ENCODE measurements at regions not wholly inside any gene's neighbourhood (a gene's known extent, or its start where the extent isn't known, plus 50 kb on each side); places are given as distances from the start of the nearest gene placed in this dataset.
"Not testable (repeated sequence)": the region's sequence is repeated elsewhere in the genome, so short reads cannot be mapped to it uniquely, and the experiment has no call there.

GRCh38 chr12:131231032-131231980 lies 277.6 kb downstream of the ADGRD1 start:
- ATAC-seq = no peak
- Mint-ChIP-seq H3K4me3 (no peak overlapping the region), H3K27me3 (peaks cover 8% of the 10 kb centered on the region), H3K9me3 (no peaks in the 10 kb centered on the region), H3K4me1 (peaks cover 4% of the 10 kb centered on the region), H3K27ac (no peak overlapping the region), H3K36me3 (ENCODE audit: low read depth) (no peaks in the 10 kb centered on the region)
- DNase-seq = no peak

GRCh38 chr12:131232036-131232435 lies 278.3 kb downstream of the ADGRD1 start:
- H3K4me1 Mint-ChIP-seq = peaks cover 4% of the 10 kb centered on the region
- H3K36me3 Mint-ChIP-seq (ENCODE audit: low read depth) = no peaks in the 10 kb centered on the region
- no peaks in the 10 kb centered on the region for H3K9me3 Mint-ChIP-seq
- ATAC-seq = no peak
- H3K4me3 Mint-ChIP-seq = no peak overlapping the region
- no peak overlapping the region for H3K27ac Mint-ChIP-seq
- H3K27me3 Mint-ChIP-seq = peaks cover 8% of the 10 kb centered on the region
- no peak for DNase-seq

- H3K4me3 Mint-ChIP-seq; H3K27ac Mint-ChIP-seq; H3K27me3 Mint-ChIP-seq; H3K36me3 Mint-ChIP-seq (ENCODE audit: low read depth); ATAC-seq; DNase-seq; H3K9me3 Mint-ChIP-seq; H3K4me1 Mint-ChIP-seq: not testable (repeated sequence)
Measured at GRCh38 chr12:131232872-131233271, 279.2 kb downstream of the ADGRD1 start.

- not testable (repeated sequence) for ATAC-seq; H3K4me1 Mint-ChIP-seq; H3K27me3 Mint-ChIP-seq; DNase-seq; H3K27ac Mint-ChIP-seq; H3K9me3 Mint-ChIP-seq; H3K4me3 Mint-ChIP-seq; H3K36me3 Mint-ChIP-seq (ENCODE audit: low read depth)
Measured at GRCh38 chr12:131233850-131234789, 280.4 kb downstream of the ADGRD1 start.

DNA sequence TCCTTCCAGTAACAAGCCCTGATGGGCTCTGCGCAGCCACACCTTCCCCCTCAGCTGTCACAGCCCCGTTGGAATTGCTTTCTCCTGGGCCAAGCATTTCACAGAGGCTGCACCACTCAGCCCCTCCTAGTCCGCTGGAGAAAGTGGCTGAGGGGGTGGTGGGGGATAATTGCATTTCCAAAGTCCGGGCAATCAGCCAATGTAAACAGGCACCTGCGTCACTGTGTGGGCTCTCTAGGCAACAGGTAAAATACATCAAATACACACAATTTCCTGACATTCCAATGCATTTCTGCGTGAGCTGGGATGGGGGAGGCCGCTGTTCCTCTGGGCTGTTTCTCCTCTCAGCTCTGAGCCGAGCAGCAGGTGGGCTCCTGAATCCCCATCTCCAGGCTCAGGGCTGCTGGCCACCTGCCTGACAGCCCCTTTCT lies 281.1 kb downstream of the ADGRD1 start:
- ATAC-seq; H3K27ac Mint-ChIP-seq; H3K9me3 Mint-ChIP-seq; DNase-seq; H3K36me3 Mint-ChIP-seq (ENCODE audit: low read depth); H3K4me3 Mint-ChIP-seq; H3K27me3 Mint-ChIP-seq: not testable (repeated sequence)
- peaks cover 12% of the 10 kb centered on the region for H3K4me1 Mint-ChIP-seq

DNA sequence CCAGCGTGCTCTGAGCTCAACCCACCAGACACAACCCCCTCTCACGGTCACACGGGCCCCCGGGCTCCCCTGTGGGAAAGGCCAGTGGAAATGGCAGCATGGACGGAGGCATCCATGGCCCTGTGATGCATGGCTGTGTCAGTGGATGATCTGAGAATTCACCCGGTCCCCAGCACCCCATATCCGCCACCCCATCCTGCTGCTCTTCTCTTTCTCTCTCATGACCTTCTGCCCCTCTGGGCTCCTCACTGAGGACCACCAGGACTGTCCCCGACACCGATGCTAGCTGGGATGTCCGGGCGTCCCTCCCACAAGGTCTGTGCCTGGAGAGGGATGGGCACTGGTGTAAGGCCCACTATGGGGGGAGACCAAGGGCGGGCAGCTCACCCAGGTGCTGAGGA lies 282.2 kb downstream of the ADGRD1 start:
- Mint-ChIP-seq H3K4me1 (peaks cover 13% of the 10 kb centered on the region), H3K27ac (no peak overlapping the region), H3K4me3 (no peak overlapping the region), H3K27me3 (peaks cover 4% of the 10 kb centered on the region), H3K9me3 (no peaks in the 10 kb centered on the region), H3K36me3 (ENCODE audit: low read depth) (no peaks in the 10 kb centered on the region)
- ATAC-seq (no peak), DNase-seq (no peak)

DNA sequence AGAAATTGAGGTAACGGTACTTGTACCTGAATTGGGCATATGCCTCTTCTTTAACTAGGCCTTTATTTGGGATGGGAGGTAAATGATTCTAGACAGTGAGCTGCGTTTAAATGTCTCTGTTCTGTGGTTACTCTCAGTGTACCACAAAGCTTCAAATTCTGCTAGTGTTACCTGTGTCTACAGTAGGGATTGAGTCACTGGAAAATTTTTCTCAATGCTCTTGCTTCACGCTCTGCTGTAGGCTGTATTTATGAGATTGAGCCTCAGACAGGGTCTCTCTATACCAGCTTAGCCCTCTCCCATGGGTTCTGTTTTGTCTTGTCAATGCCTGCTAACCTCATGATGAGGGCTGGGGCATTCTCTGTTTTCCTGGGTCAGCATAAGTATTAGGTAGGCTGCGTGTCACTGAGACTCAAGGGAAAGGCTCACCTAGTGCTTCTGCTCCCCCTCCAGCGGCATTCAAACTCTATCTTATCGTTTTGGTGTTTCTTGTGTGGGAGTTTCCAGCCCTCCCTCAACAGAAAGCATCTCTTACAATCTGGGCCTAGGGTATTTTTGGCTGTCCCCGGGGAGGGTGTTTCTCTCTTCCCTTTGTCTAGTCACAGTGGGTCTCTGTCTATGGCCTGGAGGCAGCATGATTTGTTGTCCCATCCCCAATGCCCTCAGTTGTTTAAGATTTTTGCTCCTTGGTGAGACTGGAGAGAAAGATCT lies 285.8 kb downstream of the ADGRD1 start:
- Mint-ChIP-seq H3K9me3 (peaks cover 8% of the 10 kb centered on the region), H3K36me3 (ENCODE audit: low read depth) (no peaks in the 10 kb centered on the region), H3K4me1 (peaks cover 9% of the 10 kb centered on the region), H3K27ac (no peak overlapping the region), H3K27me3 (no peaks in the 10 kb centered on the region), H3K4me3 (no peak overlapping the region)
- ATAC-seq (peak; percentile 82), DNase-seq (no peak)

- ATAC-seq (no peak), DNase-seq (no peak)
- Mint-ChIP-seq H3K9me3 (peaks cover 8% of the 10 kb centered on the region), H3K27ac (no peak overlapping the region), H3K27me3 (no peaks in the 10 kb centered on the region), H3K36me3 (ENCODE audit: low read depth) (no peaks in the 10 kb centered on the region), H3K4me1 (peaks cover 9% of the 10 kb centered on the region), H3K4me3 (no peak overlapping the region)
Measured at GRCh38 chr12:131241517-131241916, 287.8 kb downstream of the ADGRD1 start.

DNA sequence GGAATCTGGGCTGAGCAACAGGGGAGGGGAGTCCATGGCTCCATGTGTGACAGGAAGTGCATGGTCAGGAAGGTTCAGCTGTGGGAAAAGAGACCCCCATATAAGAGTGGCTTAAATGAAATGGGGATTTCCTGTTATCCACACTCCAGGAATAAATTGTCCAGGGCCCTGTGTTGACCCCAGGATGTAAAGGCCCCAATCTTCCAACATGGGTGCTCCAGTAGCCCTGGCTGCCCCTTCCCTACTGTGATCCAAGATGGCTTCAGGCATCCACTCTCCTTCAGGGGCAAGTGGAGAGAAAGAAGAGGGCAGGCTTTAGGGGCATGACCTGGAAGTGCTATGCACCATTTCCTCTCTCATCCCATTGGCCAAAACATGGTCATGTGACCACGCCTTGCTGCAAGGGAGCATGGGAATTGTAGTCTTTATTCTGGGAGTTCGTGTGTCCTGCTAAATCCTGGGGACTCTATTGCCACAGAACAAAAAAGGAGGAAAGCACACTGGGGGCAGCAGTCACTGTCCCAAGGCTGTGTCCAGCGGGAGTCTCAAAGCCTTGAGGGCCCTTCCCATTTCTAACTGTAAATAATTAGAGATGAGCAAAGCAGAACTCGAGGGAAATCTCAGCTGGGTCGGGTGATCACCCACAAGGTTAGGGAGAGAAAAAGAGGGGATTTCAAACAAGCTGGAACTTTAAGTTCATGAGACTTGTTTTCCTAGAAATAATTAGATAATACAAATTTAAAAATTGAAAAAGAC lies 289.2 kb downstream of the ADGRD1 start:
- H3K9me3 Mint-ChIP-seq = peaks cover 8% of the 10 kb centered on the region
- no peak for DNase-seq
- H3K36me3 Mint-ChIP-seq (ENCODE audit: low read depth) = no peaks in the 10 kb centered on the region
- H3K27ac Mint-ChIP-seq = no peak overlapping the region
- no peak for ATAC-seq
- H3K4me3 Mint-ChIP-seq = no peak overlapping the region
- no peaks in the 10 kb centered on the region for H3K27me3 Mint-ChIP-seq
- peaks cover 9% of the 10 kb centered on the region for H3K4me1 Mint-ChIP-seq

GRCh38 chr12:131244157-131244688 lies 290.5 kb downstream of the ADGRD1 start:
- not testable (repeated sequence) for H3K4me1 Mint-ChIP-seq; ATAC-seq; H3K9me3 Mint-ChIP-seq; H3K27me3 Mint-ChIP-seq; H3K27ac Mint-ChIP-seq; DNase-seq; H3K36me3 Mint-ChIP-seq (ENCODE audit: low read depth); H3K4me3 Mint-ChIP-seq

DNA sequence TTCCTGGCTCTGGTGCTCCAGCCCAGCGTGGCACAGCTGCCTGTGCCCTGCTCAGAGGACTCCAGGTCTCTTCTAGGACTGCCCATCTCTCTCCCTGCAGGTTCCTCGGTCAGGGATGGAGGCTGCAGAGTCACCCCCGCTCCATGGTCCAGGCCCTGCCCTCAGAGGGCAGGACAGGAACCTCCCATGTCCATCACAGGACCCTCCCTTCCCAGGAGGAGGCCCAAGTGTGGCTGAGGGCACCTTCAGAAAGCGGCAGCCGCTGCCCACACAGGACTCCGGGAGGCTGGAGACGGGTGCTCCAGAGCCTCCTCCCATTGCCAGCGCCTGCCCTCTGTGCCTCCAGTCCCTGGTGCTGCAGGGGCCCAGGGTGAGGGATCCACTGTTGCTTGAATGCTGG lies 291.5 kb downstream of the ADGRD1 start:
- not testable (repeated sequence) for ATAC-seq; H3K36me3 Mint-ChIP-seq (ENCODE audit: low read depth); DNase-seq; H3K4me1 Mint-ChIP-seq; H3K4me3 Mint-ChIP-seq; H3K27ac Mint-ChIP-seq; H3K9me3 Mint-ChIP-seq; H3K27me3 Mint-ChIP-seq

DNA sequence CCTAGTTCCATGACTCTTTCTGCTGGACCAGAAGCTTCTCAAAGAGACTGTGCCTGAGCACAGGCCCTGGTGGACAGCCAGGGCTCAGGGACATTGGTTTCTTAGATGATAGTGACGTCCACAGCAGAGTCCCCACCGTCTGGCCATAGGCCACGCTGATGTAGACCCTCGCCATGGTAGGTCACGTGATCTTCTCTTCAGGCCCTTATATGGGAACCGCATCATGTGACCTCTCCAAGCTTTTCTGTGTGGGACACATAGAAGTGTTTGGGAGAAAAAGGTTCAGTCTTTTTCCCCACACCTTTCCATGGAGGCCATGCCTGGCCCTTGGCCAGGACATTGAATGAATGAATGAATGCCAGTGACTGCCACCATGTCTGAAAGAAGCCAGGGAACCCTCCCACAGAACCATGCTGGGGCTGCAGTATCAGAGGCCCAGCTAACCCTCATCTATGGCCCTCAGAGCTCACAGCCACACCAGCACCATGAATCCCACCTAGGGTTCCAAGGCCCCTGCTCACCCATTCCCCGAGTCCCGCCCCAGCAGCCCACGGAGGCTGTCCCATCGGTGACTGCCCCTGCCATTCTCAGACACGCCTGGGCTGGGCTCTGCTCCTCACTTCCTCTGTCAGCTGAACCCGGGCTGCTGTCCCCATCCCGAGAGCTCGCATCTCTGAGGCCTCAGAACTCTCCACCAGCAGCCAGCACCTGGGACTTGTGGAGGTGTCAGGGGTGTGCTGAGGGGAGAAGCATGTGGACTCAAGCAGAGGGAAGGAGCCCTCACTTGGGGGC lies 292.1 kb downstream of the ADGRD1 start:
- Mint-ChIP-seq H3K36me3 (ENCODE audit: low read depth) (no peaks in the 10 kb centered on the region), H3K9me3 (peaks cover 8% of the 10 kb centered on the region), H3K27ac (no peak overlapping the region), H3K4me1 (no peaks in the 10 kb centered on the region), H3K4me3 (no peak overlapping the region), H3K27me3 (no peaks in the 10 kb centered on the region)
- ATAC-seq (no peak), DNase-seq (no peak)

Measured in activated naive CD8-positive, alpha-beta T cell treated with anti-CD3 and anti-CD28 coated beads, Interleukin-2, amount 50 U/mL, for 24 hours (primary cell).